Loucy (cell line): ENCODE measurements at regions not wholly inside any gene's neighbourhood (a gene's known extent, or its start where the extent isn't known, plus 50 kb on each side); places are given as distances from the start of the nearest gene placed in this dataset.

Experiments
- H2AFZ ChIP-seq: fragments of 200-600 bp; sonication (generic); 2 replicates; pipeline ENCODE4 v1.6.0; 2016; ENCODE audit warnings: antibody characterized with exemption, mild to moderate bottlenecking, low read length, moderate library complexity
- H3F3A ChIP-seq: fragments of 200-600 bp; 2 replicates; pipeline ENCODE4 v1.6.0; 2016; ENCODE audit warnings: antibody characterized with exemption, low read depth, mild to moderate bottlenecking
- H3K27me3 ChIP-seq: fragments of 200-600 bp; sonication (generic); 2 replicates; pipeline ENCODE4 v1.6.1; 2014; ENCODE audit warnings: low read length, mild to moderate bottlenecking; ENCODE audit not compliant: insufficient read depth, poor library complexity, severe bottlenecking
- H3K36me3 ChIP-seq: fragments of 200-600 bp; sonication (generic); 2 replicates; pipeline ENCODE4 v1.6.1; 2016; ENCODE audit warnings: low read length; ENCODE audit not compliant: insufficient read depth
- H3K4me1 ChIP-seq: fragments of 200-600 bp; sonication (generic); 2 replicates; pipeline ENCODE4 v1.5.1; 2014; ENCODE audit warnings: low read length, mild to moderate bottlenecking; ENCODE audit not compliant: insufficient read depth, poor library complexity, severe bottlenecking
- H3K4me2 ChIP-seq: fragments of 200-600 bp; sonication (generic); 2 replicates; pipeline ENCODE4 v1.6.0; 2014; ENCODE audit warnings: antibody characterized with exemption, low read length, low read depth, mild to moderate bottlenecking; ENCODE audit not compliant: poor library complexity, severe bottlenecking
- H3K4me3 ChIP-seq: fragments of 200-600 bp; sonication (generic); 2 replicates; pipeline ENCODE4 v1.5.1; 2014; ENCODE audit warnings: low read length, mild to moderate bottlenecking, mixed read lengths; ENCODE audit not compliant: poor library complexity, severe bottlenecking
- H3K79me2 ChIP-seq: fragments of 200-600 bp; sonication (generic); 2 replicates; pipeline ENCODE4 v1.6.1; 2014; ENCODE audit warnings: low read length; ENCODE audit not compliant: insufficient read depth
- H3K9ac ChIP-seq: fragments of 200-600 bp; sonication (generic); 2 replicates; pipeline ENCODE4 v1.6.0; 2014; ENCODE audit warnings: mild to moderate bottlenecking, low read depth, low read length, moderate library complexity; ENCODE audit not compliant: poor library complexity, severe bottlenecking
- H3K9me2 ChIP-seq: fragments of 200-600 bp; sonication (generic); replicated peaks from 2 replicates; pipeline ENCODE4 v1.6.1; 2016; ENCODE audit warnings: low read depth, low read length, mixed read lengths
- H3K9me3 ChIP-seq: fragments of 200-600 bp; sonication (generic); 2 replicates; pipeline ENCODE4 v1.6.1; 2014; ENCODE audit warnings: mild to moderate bottlenecking, antibody characterized with exemption, low read length, low read depth; ENCODE audit not compliant: insufficient read depth
- H4K20me1 ChIP-seq: fragments of 200-600 bp; sonication (generic); 2 replicates; pipeline ENCODE4 v1.6.0; 2014; ENCODE audit warnings: antibody characterized with exemption, low read length, mild to moderate bottlenecking; ENCODE audit not compliant: insufficient read depth, poor library complexity, severe bottlenecking
- CTCF ChIP-seq: fragments of 200-600 bp; sonication (generic); conservative IDR thresholded peaks from 2 replicates; pipeline ENCODE4 v1.5.1; 2014; ENCODE audit warnings: mild to moderate bottlenecking, antibody characterized with exemption, low read length
- EZH2phosphoT487 ChIP-seq: fragments of 200-600 bp; IDR thresholded peaks from 2 replicates; pipeline ENCODE4 v1.6.1; 2018; ENCODE audit warnings: antibody characterized with exemption, mild to moderate bottlenecking, moderate library complexity, borderline replicate concordance

GRCh38 chr4:43754566-43754965, 694.0 kb downstream of the KCTD8 start:
- H3K9ac ChIP-seq = no peak overlapping the region
- no peaks in the 10 kb centered on the region for H3K4me1 ChIP-seq
- H3F3A ChIP-seq = no peaks in the 10 kb centered on the region
- no peaks in the 10 kb centered on the region for H4K20me1 ChIP-seq
- no peaks in the 10 kb centered on the region for H3K9me3 ChIP-seq
- H3K27me3 ChIP-seq = no peaks in the 10 kb centered on the region
- H3K36me3 ChIP-seq = no peaks in the 10 kb centered on the region
- no peak overlapping the region for H2AFZ ChIP-seq
- H3K4me2 ChIP-seq = no peak overlapping the region
- no peaks in the 10 kb centered on the region for H3K9me2 ChIP-seq
- TF ChIP-seq EZH2phosphoT487 = no peak
- no peak for TF ChIP-seq CTCF
- no peaks in the 10 kb centered on the region for H3K79me2 ChIP-seq
- no peak overlapping the region for H3K4me3 ChIP-seq

DNA sequence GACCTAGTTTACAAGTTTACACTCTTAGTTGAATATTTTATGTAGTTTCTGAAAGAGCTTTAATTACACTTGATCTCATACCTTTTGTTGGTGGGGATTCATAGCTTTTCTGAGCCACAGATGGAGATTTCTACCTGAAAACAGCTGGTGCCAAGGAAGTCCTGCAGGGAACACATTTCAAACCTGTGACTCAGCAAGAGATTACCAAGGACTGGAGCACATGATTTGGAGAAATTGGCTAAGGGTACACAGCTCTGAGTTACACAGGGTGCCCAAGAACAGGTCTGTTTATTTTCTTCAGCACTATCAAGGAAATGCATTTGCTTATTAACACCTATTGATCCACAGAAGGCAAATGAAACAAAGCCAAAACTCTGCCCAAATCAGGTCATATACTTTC, 691.5 kb downstream of the KCTD8 start:
- Histone ChIP-seq H3K4me3 (no peak overlapping the region), H3K27me3 (no peaks in the 10 kb centered on the region), H3K4me2 (no peak overlapping the region), H3K9me3 (no peaks in the 10 kb centered on the region), H3K9ac (no peak overlapping the region), H3K36me3 (no peaks in the 10 kb centered on the region), H2AFZ (no peak overlapping the region), H3K9me2 (no peaks in the 10 kb centered on the region), H4K20me1 (no peaks in the 10 kb centered on the region), H3K4me1 (no peaks in the 10 kb centered on the region), H3F3A (no peaks in the 10 kb centered on the region), H3K79me2 (no peaks in the 10 kb centered on the region)
- TF ChIP-seq EZH2phosphoT487 = no peak
- no peak for TF ChIP-seq CTCF

DNA sequence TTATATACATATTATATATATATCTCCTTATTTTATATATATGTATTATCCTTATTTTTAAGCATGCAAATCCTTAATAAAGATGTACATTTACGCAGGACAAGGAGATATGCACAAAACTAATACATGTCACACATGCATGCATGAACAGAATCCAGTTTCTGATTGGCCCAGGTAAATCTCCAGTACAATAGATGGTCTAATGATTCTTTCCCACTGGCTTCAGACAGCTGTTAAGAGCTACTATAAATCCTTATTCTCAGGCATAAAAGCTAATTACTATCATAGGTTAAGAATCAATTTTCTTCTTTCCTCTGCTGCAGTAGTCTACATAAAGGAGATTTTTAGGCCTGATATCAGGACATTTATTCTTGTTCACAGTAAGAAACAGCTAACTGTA, 689.8 kb downstream of the KCTD8 start:
- H3K9me2 ChIP-seq = no peaks in the 10 kb centered on the region
- no peaks in the 10 kb centered on the region for H3K36me3 ChIP-seq
- no peaks in the 10 kb centered on the region for H3K4me1 ChIP-seq
- TF ChIP-seq EZH2phosphoT487 (no peak), CTCF (no peak)
- no peaks in the 10 kb centered on the region for H3K79me2 ChIP-seq
- H3K27me3 ChIP-seq = no peaks in the 10 kb centered on the region
- no peaks in the 10 kb centered on the region for H3F3A ChIP-seq
- H3K9ac ChIP-seq = no peak overlapping the region
- H2AFZ ChIP-seq = no peak overlapping the region
- no peak overlapping the region for H3K4me3 ChIP-seq
- no peak overlapping the region for H3K4me2 ChIP-seq
- no peaks in the 10 kb centered on the region for H4K20me1 ChIP-seq
- H3K9me3 ChIP-seq = no peaks in the 10 kb centered on the region
